Keratinocyte (primary cell): ENCODE measurements at regions not wholly inside any gene's neighbourhood (a gene's known extent, or its start where the extent isn't known, plus 50 kb on each side); places are given as distances from the start of the nearest gene placed in this dataset.

Experiments used
- CTCF ChIP-seq, 3 experiments: IDR thresholded peaks in 1 of 3; conservative IDR thresholded peaks in 1 of 3; optimal IDR thresholded peaks in 1 of 3; 2 replicates in 2 of 3; 3 replicates in 1 of 3; pipeline versions ENCODE3 to v1.5.1; 2011; ENCODE audit warnings: low read length in 3 of 3, mild to moderate bottlenecking in 3 of 3, moderate library complexity in 2 of 3, control low read depth in 1 of 3, inconsistent platforms in 1 of 3; ENCODE audit not compliant: insufficient read depth in 2 of 3; ENCODE audit errors: extremely low read depth in 1 of 3
- EZH2 ChIP-seq: IDR thresholded peaks from one replicate; pipeline ENCODE4 v1.6.1; 2012; ENCODE audit warnings: inconsistent platforms, mild to moderate bottlenecking, low read length, moderate library complexity

GRCh38 chr11:105227363-105227762 lies 87.8 kb upstream of the CARD18 start:
- TF ChIP-seq EZH2, result no peak
- TF ChIP-seq CTCF (optimal IDR thresholded peaks at IDR 0.05 in 1 of 3, IDR thresholded peaks at IDR 0.05 in 1 of 3, conservative IDR thresholded peaks at IDR 0.05 in 1 of 3; ENCODE audit: extremely low read depth in 1 of 3, insufficient read depth in 2 of 3, low read length in 3 of 3), result no peak
